ENCODE measurements at regions not wholly inside any gene's neighbourhood (a gene's known extent, or its start where the extent isn't known, plus 50 kb on each side); places are given as distances from the start of the nearest gene placed in this dataset.

- TF ChIP-seq GATA2 (IDR thresholded peaks at IDR 0.05; ENCODE audit: low read depth, low read length), result no peak
- TF ChIP-seq GATA3 (IDR thresholded peaks at IDR 0.05; ENCODE audit: low read depth, low read length), result no peak
Measured at GRCh38 chr3:69446402-69447072, 60.6 kb upstream of the FRMD4B start.

GRCh38 chr3:69445498-69445897 lies 59.6 kb upstream of the FRMD4B start:
- TF ChIP-seq GATA2 (IDR thresholded peaks at IDR 0.05; ENCODE audit: low read depth, low read length) (no peak), GATA3 (IDR thresholded peaks at IDR 0.05; ENCODE audit: low read depth, low read length) (no peak)

- TF ChIP-seq GATA2 (IDR thresholded peaks at IDR 0.05; ENCODE audit: low read depth, low read length) (no peak), GATA3 (IDR thresholded peaks at IDR 0.05; ENCODE audit: low read depth, low read length) (no peak)
Measured at GRCh38 chr3:69445024-69445423, 59.1 kb upstream of the FRMD4B start.

GRCh38 chr3:69443457-69443920 lies 57.6 kb upstream of the FRMD4B start:
- TF ChIP-seq GATA3 (IDR thresholded peaks at IDR 0.05; ENCODE audit: low read depth, low read length) (no peak), GATA2 (IDR thresholded peaks at IDR 0.05; ENCODE audit: low read depth, low read length) (no peak)

- no peak for TF ChIP-seq GATA2 (IDR thresholded peaks at IDR 0.05; ENCODE audit: low read depth, low read length)
Measured at GRCh38 chr3:69442771-69443311, 57.0 kb upstream of the FRMD4B start.

- TF ChIP-seq GATA3 (IDR thresholded peaks at IDR 0.05; ENCODE audit: low read depth, low read length) (no peak), GATA2 (IDR thresholded peaks at IDR 0.05; ENCODE audit: low read depth, low read length) (no peak)
Measured at GRCh38 chr3:69441732-69442131, 55.8 kb upstream of the FRMD4B start.

- no peak for TF ChIP-seq GATA2 (IDR thresholded peaks at IDR 0.05; ENCODE audit: low read depth, low read length)
- no peak for TF ChIP-seq GATA3 (IDR thresholded peaks at IDR 0.05; ENCODE audit: low read depth, low read length)
Measured at GRCh38 chr3:69441040-69441439, 55.2 kb upstream of the FRMD4B start.

GRCh38 chr3:69439643-69440270 lies 53.9 kb upstream of the FRMD4B start:
- TF ChIP-seq GATA3 (IDR thresholded peaks at IDR 0.05; ENCODE audit: low read depth, low read length), result no peak

- TF ChIP-seq GATA3 (IDR thresholded peaks at IDR 0.05; ENCODE audit: low read depth, low read length) (no peak), GATA2 (IDR thresholded peaks at IDR 0.05; ENCODE audit: low read depth, low read length) (no peak)
Measured at GRCh38 chr3:69438476-69438875, 52.6 kb upstream of the FRMD4B start.

GRCh38 chr3:69435274-69436265 lies 49.7 kb upstream of the FRMD4B start:
- no peak for TF ChIP-seq GATA3 (IDR thresholded peaks at IDR 0.05; ENCODE audit: low read depth, low read length)
- no peak for TF ChIP-seq GATA2 (IDR thresholded peaks at IDR 0.05; ENCODE audit: low read depth, low read length)

All from SH-SY5Y (cell line).